Occipital lobe (tissue), 1 donor: ENCODE measurements at regions not wholly inside any gene's neighbourhood (a gene's known extent, or its start where the extent isn't known, plus 50 kb on each side); places are given as distances from the start of the nearest gene placed in this dataset.
"Not testable (repeated sequence)": the region's sequence is repeated elsewhere in the genome, so short reads cannot be mapped to it uniquely, and the experiment has no call there.

ENCODE experiments used
- DNase-seq: peaks from one replicate; lab custom pipeline; 2025; lab: John Stamatoyannopoulos, UW

DNA sequence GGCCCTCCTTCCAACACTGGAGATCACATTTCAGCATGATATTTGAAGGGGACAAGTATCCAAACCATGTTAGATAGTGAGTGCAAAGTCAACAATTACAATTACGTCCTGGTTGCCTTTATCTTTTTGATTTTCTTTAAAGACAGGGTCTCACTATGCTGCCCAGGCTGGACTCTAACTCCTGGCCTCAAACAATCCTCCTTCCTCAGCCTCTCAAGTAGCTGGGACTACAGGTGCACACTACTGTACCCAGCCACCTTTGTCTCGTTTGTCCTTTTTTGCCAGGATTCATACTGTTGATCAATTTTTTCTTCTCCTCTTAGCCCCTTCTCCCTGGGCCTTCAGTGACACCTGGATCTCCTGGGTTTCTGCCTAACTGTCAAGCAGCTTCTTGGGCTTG is 240.5 kb upstream of the FANCL start:
- DNase-seq, result no peak

DNA sequence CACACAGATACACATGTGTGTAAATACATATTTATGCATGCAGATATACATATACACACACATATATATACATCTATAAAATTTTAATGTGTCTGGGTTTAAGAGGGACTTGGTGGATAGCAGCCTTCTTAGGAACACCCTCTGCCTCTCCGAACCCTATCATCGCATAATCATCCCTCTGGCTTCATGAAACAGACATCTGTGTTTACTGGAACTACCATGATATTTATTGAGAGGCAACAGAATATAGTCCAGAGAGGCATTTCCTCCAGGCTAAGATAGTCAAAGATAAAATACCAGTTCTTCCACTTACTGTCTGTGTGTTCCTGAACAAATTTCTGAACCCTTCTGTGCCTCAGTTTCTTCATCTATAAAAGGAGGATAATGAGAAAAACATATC is 239.0 kb upstream of the FANCL start:
- DNase-seq, result no peak

DNA sequence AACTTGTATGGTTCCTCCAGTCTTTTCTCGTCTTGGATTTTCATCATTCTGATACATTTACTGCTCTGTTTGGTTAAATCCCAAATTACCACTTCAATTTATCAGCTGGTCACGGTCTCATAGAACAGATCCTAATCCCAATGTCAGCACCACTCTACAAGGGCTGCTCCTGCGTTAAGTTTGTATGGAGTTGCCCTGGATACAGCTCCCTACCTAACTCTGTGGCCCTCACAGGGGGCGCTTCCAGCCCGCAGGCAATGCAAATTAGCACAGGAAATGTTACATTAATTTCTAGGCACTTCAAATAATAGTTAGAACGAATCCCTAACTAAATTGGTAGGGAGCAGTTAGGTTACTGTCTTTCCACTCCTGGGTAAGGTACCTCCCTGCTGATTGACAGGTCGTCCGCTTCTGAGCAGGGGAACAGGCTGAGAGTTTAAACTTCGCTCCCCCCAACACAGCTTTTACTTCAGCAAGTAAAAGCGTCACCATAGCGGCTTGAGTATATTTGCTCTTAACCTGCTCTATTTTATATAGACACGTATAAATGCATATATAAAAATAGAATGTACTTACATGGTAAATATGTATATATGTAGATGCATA is 238.5 kb upstream of the FANCL start:
- no peak for DNase-seq

DNA sequence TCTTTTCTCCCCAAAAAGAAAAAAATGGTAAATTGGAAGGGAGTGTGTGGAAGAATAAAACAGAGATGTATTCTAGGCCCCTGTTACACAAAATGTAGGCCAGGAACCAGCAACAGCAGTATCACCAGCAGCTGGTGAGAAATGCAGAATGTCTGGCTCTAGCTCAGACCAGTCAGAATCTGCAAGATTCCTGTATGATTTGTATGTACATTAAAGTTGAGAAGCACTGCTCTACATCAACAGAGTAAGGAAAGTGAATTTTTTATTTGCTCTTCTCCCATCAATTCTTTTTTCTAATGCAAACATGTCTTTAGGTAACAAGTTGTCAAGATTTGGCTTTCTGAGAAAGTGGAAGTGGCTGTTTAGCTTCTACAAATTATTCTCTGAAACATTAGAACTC is 235.4 kb upstream of the FANCL start:
- DNase-seq, result no peak

DNA sequence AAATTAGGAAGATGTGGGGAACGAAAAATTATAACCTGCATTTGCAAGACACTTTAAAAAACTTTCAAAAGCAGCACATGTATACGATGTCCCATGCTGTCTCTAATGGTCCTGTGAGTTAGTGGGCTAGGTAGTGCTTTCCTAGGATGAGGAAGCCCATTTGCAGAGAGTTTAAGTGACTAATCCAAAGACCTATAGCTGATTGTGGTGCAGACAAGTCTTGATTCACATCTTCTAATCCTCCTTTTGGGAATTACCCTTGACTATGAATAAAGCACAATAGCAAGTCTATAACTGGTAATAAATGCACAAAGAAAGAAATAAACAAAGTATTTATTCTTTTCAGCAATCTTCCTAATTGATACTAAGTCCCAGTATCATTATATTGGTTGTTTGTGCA is 234.6 kb upstream of the FANCL start:
- DNase-seq, result no peak

DNA sequence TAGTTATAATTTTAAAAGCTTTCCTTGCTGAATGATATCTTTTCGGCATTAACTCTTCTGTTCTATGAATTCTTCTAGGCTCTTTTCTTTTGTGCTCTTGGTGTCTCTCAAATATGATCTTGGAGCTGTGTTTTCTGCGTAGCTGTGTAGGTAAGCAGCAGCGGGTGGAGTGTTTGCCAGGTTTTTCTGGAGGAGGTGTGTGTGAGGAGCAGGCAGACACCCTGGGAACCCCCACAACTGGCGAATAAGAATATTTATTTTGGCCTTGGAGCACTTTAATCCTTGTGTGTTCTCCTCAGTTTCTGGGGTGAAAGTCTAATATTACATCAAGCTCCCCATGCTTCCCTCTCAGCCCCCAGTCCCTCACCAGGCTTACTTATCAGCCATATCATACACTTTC is 232.0 kb upstream of the FANCL start:
- no peak for DNase-seq

DNA sequence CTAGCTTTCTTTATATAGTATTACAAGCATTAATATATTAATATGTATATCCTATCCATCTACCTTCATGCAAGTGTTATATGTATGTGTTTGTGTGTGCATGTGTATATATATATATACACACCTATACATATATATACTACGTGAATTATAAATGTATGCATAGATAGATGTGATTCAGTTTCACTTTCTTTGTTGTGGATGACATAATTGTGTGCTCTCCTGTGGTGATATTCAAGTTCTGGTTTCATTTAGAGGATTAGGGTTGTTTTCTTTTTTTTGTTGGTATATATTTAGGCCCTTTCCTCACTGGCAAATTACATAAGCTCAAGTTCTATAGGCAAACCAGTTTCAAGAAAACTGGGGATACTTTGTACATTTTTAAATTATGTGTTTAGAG is 225.7 kb upstream of the FANCL start:
- DNase-seq, result no peak

DNA sequence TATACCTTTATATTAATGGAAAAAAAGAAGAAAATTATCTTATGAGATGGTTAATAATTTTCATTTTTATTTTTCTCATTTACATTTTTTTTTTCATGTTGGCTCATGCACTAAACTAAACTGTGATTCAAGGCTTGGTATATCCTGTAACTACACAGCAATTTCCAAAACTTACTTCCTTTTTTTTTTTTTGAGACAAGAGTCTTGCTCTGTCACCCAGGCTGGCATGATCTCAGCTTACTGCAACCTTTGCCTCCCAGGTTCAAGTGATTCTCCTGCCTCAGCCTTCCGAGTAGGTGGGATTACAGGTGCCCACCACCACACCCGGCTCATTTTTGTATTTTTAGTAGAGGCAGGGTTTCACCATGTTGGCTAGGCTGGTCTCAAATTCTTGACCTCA is 224.9 kb upstream of the FANCL start:
- not testable (repeated sequence) for DNase-seq

DNA sequence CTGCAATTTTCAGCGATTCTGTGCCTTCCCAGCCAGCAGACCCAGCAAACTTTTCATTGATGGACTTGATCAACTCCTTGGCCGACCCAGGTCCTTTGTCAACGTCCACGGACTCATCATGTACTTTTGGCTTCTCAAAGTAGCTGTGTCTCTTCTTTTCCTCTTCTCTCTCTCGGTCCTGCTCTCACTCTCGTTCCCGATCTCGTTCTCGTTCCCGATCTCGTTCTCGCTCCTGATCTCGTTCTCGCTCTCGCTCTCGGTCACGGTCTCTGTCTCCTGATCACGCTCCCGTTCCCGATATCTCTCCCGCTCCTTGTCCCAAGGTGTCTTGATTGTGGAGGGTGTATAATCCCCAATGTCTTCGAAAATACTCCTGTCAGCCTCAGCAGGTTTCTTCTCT is 219.5 kb upstream of the FANCL start:
- no peak for DNase-seq

DNA sequence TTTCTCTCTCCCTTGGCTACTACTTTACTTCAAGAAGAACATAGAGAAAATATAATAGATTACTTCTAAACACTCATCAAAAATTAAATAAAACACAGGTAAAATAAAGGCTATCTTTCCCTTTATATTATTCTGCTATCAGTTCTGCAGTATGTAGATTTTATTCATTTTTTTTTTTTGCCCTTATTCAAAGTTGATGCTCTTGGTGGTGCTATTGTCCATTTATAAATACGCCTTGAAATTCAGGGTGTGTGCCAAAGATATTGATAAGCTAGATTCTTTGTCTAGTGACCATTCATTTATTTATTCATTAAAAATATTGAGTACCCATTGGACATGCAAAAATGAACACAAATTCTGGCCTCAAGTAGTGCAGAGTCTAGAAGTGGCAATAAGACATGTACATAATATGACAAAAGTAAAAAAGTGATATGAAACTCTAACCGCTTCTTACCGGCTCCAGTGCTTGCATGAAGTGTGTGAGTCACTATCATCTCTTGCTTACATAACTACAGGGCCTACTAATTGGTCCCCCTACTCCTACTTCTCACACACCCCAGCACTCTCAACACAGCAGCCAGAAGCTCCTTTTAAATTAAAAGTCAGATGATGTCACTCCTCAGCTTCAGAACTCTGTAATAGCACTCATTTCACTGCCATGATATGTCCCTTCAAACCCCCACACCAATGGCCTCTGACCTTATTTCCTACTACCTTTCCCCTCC is 208.3 kb upstream of the FANCL start:
- no peak for DNase-seq

DNA sequence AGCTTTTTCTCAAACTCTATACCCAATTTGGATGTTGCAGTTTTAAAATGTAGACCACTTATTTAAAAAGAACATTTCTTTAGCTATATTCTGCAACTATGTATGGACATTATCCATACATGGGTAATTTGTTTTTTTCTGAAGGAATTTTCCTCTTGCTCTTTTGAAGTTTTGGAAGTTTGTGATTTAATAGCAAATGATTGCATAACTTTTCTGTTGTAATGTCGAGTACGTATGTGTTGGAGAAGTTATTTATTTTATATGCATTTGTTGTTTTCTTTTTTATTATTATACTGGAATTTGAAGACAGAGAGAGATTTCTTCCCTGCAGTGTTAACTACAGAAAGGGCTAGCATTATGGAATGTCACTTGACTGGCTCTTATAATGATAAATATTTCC is 207.7 kb upstream of the FANCL start:
- no peak for DNase-seq

DNA sequence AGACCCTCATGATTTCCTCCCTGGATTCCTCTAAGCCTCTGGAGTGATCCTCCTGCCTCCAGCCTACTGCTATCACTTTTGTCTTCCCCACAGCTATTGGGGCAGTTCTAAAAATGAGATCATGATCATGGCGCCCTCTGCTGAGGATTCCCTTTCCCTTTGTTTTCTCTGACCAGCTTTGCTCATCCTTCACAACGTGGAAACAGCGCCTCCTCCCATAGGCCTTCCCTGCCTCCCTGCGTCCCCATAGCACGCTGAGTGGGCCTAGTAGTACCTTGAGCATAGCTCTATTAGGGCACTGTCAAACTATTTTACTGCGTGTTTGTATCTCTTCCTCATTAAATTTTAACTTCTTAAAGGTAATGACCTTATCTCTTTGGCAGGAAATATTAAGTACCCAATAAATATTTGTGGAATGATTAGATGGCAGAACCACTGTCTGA is 207.0 kb upstream of the FANCL start:
- DNase-seq, result peak; percentile 58

DNA sequence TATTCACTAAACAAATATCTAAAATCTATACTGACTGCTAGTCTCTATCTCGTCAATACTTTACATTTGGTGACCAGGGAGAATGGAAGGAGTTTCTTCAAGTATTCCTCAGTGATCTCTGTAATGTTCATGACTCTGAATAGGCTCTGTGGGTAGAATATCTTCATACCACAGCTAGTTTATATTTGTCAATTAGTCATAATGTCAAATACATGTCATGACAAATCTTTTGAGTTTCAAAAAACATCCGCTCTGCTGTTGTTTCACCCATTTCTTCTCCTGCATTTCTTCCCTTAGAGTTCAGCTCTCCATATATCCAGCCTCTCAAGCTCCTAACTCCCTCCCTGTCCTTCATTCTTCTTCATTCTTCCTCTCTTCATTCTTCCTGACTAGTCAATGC is 206.5 kb upstream of the FANCL start:
- no peak for DNase-seq

DNA sequence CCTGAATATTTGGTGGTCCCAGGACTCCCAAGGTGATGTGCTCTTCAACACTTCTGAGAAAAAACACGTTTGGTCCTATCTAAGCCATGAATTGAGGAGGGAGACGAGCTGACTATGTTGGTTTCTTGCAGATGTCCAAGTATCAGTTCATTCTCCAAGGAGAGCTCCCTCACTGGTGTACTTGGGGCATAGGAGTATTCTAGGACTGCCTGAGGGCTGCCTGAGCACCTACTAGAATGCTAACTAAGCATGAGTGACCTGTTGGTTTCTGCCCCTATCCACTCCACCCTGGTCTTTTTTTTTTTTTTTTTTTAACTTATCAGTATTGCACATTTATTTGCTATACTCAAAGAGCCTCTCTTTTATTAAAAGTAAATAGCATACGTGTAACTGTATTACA is 200.5 kb upstream of the FANCL start:
- DNase-seq, result no peak

DNA sequence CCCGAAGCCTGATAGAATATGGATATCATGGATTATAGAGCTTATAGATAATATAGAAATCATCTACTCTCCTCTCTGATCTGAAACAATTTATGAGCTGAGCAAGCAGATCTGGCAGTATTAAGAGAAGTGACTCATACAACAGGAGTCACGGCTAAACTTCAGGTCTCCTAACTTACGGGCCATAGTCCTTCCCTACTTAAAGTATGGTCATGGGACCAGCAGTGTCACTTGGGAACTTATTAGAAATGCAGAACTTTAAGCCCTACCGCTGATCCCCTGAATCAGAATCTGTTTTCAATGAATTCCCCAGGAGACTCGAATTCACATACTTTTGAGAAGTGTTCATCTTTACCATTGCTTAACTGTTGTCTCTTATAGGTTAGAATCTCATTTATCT is 195.7 kb upstream of the FANCL start:
- DNase-seq, result no peak

DNA sequence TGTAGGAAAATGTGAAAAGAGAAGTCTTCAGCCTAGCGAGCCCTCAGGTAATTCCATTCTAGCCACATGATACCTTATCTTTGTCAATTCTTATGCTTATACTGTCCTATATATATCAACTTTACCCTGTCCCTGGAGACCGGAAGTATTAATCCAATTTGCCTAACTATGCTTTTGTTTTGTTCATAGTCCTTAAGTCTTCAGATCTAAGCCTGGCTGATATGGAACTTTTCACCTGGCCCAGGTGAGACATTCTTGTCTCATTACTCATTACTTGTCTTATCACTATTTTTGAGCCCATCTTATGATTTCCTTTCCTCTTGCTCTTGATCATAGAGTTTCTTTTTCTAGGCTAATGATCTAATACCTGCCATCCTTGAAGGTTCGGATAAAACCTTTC is 194.1 kb upstream of the FANCL start:
- no peak for DNase-seq

DNA sequence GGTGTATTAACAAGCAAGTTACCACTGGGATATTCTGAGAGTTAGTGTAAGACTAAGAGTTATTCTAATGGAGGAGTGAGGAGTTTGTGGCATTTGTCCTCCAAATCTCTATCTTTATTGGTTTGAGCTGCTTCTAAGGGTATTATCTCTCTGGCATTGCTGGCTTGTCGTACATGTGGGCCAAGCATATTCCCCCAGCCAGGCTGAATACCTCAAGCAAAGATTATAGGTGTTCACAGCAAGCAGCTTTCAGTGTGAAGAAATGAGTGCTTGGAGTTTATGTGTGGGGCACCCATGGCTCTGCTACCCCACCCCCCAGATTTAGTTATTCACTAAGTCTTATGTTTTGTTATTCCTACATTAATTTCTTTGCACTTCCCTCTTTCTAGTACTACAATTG is 193.6 kb upstream of the FANCL start:
- DNase-seq, result no peak

DNA sequence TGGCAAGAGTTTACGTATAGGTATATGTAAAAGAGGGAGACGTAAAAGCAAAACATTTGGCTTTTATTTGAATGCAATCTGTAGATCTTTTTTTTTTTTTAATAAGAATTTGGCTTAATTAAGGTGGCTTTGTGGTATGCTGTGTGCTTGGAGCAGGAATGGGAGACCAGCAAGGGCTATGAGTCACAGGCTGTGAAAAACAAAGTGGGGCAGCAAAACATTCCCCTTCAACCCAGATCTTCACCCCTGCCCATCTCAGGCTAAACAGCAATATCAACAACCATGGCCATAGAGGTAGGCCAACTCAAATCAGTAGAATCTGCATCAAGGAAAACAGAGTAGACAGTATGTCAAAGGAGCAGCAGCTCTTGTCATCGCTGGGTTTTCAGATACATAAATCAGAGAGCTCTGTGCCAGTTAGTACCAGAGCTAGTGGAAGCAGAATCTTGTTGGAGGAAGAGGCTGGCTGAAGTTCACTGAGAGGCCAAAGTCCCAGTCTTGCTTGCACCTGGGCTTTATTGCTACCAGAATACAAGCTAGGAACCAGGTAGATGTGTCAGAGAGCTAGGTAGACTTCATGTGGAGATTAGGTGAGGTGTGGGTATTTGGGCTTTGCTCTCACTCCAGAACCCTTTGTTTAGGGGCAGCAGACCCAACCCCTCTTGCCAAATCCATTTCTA is 191.5 kb upstream of the FANCL start:
- no peak for DNase-seq

DNA sequence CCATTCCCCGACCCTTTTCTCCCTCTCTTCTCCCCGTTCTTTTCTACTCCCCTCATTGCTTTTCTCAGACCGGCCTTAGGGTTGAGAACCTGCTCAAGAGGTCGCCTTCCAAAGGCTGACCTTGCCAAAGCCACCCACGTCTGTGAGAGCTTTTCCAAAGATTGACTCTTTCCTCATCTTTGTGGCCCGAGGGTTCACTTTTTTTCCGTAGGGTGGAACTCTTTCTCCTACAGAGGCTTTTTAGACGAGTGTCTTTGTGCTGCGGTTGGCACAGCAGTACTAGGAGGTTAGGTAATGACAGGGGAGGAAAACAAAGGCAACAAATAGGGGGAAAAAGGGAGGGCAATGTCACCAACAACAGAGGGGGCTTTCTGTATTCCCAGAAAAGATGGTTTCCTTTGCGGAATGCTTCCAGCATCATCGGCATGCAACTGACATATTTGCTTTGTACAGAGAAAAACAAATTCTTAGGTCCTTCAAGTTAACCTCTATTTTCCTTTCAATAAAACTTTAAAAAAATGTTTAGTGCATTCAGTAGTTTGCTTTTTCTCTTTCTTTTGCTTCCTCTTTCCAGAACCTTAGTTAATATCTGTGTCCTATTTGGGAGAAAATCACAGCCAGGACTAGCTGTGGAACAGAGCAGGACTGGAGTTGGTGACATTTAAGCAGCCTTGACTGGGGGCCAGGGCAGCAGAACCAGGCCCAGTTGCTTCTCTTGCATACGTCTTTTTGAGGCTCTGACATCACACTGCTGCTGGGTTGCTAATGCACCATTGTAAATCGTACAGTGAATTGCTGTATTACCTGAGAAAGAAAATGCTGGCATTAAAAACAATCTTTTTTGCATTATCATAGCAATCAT is 188.1 kb upstream of the FANCL start:
- DNase-seq, result no peak

DNA sequence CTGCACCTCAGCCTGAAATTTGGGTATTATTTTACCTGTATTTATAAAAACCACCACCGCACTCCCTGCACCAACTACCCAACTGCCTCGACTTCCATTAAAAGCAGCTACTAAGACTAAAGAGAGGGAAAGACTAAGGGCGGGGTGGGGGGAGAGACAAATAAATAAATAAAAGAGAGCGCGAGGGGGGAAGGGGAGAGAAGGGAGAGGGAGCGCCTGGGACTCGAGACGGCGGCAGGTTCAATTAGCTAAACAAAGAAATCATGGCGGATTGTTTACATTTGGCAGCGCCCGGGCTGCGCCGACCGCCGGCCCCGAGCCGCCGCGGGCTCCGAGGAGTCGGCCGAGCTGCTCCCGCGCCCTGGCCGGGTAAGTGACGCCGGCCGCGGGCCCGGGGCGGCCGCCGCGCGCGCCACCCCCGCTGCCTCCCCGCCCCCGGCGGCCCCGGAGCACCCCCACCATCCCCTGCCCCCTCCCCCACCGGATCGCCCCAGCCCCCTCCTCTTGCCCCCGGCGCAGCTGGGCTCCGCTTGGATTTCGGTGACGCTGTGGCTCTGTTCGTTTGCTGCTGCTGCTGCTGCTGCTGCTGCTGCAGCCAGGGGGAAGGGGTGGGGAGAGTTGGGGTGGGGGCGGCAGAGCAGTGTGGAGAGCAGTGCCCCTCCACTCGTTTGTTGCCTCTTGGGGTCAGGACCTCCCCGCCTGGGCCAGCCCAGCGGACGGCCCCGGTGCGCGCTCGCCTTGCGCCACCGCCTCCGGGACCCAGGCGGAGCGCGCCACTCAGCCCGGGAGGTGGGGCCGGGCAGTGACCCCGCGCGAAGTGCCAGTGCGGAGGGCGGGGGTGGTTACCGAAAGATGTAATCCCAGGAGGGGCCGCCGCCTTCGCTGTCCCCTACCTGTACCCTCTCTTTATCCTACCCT is 187.2 kb upstream of the FANCL start:
- peak; percentile 52 for DNase-seq

DNA sequence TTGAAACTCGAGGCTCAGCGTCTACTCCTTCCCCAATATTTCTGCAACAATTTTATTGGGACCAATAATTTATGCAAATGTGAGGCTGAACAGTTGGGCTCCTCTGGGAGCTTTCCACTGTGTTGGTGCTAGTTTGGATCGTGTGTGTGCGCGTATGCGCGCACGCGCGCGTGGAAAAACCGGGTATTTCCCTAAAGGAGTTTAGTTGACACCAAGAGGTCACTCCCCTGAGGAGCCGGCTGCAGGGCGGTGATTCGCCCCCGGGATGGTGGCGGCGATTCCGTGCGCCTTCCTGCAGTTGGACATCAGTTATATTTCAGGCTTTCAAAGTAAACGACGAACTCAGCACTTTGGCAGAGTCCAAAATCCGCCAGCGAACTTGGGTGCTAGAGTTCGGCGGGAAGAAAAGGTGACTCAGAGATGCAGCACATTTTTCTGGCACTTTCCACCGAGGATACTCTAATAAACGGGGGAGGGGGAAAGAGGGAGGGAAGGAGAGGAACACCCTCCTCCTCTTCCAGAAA is 186.5 kb upstream of the FANCL start:
- DNase-seq, result peak; percentile 51
